Left lung (tissue), 4 donors: ENCODE measurements at regions not wholly inside any gene's neighbourhood (a gene's known extent, or its start where the extent isn't known, plus 50 kb on each side); places are given as distances from the start of the nearest gene placed in this dataset.

ENCODE experiments used
- ATAC-seq: fragments of 200-7000 bp; cut with Tn5 transposase; one replicate; pipeline ENCODE4 v1.9.1; 2020; ENCODE audit warnings: moderate library complexity
- DNase-seq, 4 donors: peaks; one replicate each; pipeline ENCODE4 v3.0.0-alpha.2; 2013 to 2020
- H3K27ac ChIP-seq, 2 donors: fragments of 200-600 bp; sonication (generic) in 1 of 2; one replicate each; pipeline versions ENCODE4 v1.5.0 to v1.8.0; 2020 to 2021
- H3K27me3 ChIP-seq, 2 donors: fragments of 200-600 bp; sonication (generic) in 1 of 2; one replicate each; pipeline versions ENCODE4 v1.5.0 to v1.8.0; 2020 to 2021
- H3K36me3 ChIP-seq, 2 donors: fragments of 200-600 bp; sonication (generic) in 1 of 2; one replicate each; pipeline versions ENCODE4 v1.5.0 to v1.8.0; 2020 to 2021
- H3K4me1 ChIP-seq, 2 donors: fragments of 200-600 bp; one replicate each; pipeline ENCODE4 v1.8.0; 2021
- H3K4me3 ChIP-seq, 2 donors: fragments of 200-600 bp; sonication (generic) in 1 of 2; one replicate each; pipeline versions ENCODE4 v1.5.0 to v1.8.0; 2020 to 2021; ENCODE audit warnings: mild to moderate bottlenecking in 1 of 2
- H3K9me3 ChIP-seq, 2 donors: fragments of 200-600 bp; sonication (generic) in 1 of 2; one replicate each; pipeline versions ENCODE4 v1.5.0 to v1.8.0; 2020 to 2021
- intact Hi-C, 2 donors: fragments of 100-400 bp; cut with DNase I; formaldehyde crosslinking; loops; one replicate each; pipeline versions ENCODE4 v1.11.2 to v1.14.2; 2022
- TF ChIP-seq, protein P1 (sequence below), 2 donors: fragments of 200-600 bp; sonication (generic) in 1 of 2; IDR thresholded peaks; one replicate each; pipeline versions ENCODE4 v1.5.0 to v1.8.0; 2021; ENCODE audit warnings: antibody characterized with exemption in 2 of 2
- donor health status: DM: no; HTN: yes; CAD: no.
- donor health status: DM: no; HTN: no; CAD: no.

DNA sequence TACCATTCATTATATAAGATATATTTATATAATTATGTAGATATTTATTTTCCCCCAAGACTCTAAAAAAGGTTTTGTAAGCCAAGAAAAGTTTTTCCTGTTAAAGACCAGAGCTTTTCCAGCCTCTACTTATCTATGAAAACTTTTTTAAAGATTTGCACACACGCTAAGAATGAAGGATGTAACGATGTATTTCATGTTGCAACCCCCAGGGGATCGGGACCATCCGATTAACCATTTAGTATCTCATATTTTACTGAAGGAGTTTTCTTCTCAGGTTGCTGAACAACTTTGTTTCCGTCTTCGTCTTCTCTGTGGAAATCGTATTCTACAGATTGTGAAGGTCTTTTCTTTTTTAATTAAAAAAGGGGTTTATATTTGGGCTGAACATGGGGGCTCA, 70.0 kb upstream of the SASH1 start:
- H3K4me3 ChIP-seq = no peak overlapping the region
- intact Hi-C loops = no loop called here
- ATAC-seq = no peak
- H3K27me3 ChIP-seq = no peaks in the 10 kb centered on the region
- no peaks in the 10 kb centered on the region for H3K4me1 ChIP-seq
- no peaks in the 10 kb centered on the region for H3K9me3 ChIP-seq
- TF ChIP-seq, protein P1, sequence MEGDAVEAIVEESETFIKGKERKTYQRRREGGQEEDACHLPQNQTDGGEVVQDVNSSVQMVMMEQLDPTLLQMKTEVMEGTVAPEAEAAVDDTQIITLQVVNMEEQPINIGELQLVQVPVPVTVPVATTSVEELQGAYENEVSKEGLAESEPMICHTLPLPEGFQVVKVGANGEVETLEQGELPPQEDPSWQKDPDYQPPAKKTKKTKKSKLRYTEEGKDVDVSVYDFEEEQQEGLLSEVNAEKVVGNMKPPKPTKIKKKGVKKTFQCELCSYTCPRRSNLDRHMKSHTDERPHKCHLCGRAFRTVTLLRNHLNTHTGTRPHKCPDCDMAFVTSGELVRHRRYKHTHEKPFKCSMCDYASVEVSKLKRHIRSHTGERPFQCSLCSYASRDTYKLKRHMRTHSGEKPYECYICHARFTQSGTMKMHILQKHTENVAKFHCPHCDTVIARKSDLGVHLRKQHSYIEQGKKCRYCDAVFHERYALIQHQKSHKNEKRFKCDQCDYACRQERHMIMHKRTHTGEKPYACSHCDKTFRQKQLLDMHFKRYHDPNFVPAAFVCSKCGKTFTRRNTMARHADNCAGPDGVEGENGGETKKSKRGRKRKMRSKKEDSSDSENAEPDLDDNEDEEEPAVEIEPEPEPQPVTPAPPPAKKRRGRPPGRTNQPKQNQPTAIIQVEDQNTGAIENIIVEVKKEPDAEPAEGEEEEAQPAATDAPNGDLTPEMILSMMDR (IDR thresholded peaks at IDR 0.05) = no peak
- H3K36me3 ChIP-seq = no peaks in the 10 kb centered on the region
- DNase-seq = no peak
- H3K27ac ChIP-seq = no peak overlapping the region

DNA sequence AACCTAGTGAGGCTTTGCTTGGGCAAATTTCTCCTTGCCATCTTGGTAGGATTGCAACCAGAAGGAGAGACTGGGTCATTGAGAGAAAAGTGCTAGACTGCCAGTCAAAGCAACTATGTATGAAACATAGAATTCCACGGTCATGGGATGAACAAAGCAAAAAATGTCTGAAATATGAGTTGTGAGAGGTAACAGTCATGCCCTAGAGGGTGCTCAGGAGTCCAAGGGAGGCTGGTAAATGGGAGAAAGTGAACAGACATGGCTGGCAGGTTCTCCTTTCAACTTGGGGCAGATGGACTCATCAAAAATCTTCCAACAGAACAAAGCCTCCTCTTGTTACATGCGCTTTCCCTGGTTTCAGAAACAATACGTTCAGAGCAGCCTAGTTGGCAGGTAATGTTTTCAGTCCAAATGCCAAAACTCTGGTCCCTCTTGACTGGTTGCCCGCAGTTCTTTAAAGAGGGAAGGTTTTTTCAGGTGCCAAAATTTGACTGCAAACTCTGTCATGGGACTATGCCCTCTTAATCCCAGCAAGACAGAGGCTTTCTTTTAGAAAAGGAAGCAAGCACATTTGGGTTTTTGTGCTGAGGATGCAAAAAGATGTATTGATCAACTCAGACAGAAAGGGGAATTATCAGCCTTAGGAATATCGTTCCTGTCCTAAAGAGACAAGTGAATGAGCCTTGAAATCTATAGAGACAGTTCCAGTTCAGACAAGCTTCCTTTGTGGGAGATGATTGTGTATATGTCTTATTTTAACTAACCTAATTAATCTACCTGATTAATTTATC, 68.5 kb upstream of the SASH1 start:
- no peak for ATAC-seq
- Histone ChIP-seq H3K4me1 (no peaks in the 10 kb centered on the region), H3K36me3 (no peaks in the 10 kb centered on the region), H3K27me3 (no peaks in the 10 kb centered on the region), H3K27ac (no peak overlapping the region), H3K4me3 (no peak overlapping the region), H3K9me3 (no peaks in the 10 kb centered on the region)
- intact Hi-C loops = no loop called here
- TF ChIP-seq, protein P1 (IDR thresholded peaks at IDR 0.05) = no peak
- DNase-seq = no peak

DNA sequence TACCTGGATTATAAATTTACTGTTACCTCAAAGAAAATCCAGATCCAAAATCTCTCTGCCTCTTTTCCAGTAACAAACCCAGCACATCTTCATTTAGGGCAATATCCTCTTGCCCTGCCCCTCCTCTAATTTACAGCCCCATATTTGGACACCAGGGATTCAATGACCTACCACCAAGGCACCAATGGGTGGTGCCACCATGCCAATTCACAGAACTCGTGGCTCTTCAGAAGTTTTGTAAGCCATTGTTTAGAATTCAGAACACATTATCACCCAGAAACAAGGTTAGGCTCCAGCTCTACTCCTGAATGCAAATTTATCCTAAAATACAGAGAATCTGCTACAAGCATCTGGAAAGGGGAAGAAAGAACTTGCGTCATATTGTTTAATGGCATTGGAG, 67.8 kb upstream of the SASH1 start:
- H3K4me1 ChIP-seq = no peaks in the 10 kb centered on the region
- DNase-seq (no peak), ATAC-seq (no peak)
- no peaks in the 10 kb centered on the region for H3K36me3 ChIP-seq
- TF ChIP-seq, protein P1 (IDR thresholded peaks at IDR 0.05) = no peak
- intact Hi-C loops = no loop called here
- H3K27me3 ChIP-seq = no peaks in the 10 kb centered on the region
- H3K4me3 ChIP-seq = no peak overlapping the region
- no peak overlapping the region for H3K27ac ChIP-seq
- no peaks in the 10 kb centered on the region for H3K9me3 ChIP-seq

DNA sequence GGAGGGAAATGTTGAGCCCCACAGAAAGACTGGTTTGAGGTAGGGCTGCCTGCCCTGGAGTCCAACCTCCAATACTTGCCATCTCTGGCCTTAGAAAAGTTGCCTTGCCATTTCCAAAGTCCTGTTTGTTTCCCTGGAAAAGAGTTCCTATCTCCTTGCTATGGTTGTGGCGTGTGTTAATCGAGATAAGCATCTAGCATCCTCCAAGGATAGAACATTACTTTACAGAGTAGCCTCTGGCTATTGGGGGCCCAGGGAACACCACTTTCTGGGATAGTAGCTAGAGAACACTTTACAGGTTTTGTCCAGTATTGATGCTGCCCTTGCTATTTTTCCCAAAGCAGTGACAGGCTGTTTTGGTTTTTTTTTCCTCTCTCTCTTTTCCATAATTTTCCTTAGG, 57.4 kb upstream of the SASH1 start:
- no peak overlapping the region for H3K27ac ChIP-seq
- no peaks in the 10 kb centered on the region for H3K36me3 ChIP-seq
- ATAC-seq = no peak
- no peaks in the 10 kb centered on the region for H3K27me3 ChIP-seq
- no peak for DNase-seq
- H3K9me3 ChIP-seq = no peaks in the 10 kb centered on the region
- H3K4me3 ChIP-seq = no peak overlapping the region
- intact Hi-C loops = no loop called here
- no peaks in the 10 kb centered on the region for H3K4me1 ChIP-seq
- TF ChIP-seq, protein P1 (IDR thresholded peaks at IDR 0.05) = no peak

DNA sequence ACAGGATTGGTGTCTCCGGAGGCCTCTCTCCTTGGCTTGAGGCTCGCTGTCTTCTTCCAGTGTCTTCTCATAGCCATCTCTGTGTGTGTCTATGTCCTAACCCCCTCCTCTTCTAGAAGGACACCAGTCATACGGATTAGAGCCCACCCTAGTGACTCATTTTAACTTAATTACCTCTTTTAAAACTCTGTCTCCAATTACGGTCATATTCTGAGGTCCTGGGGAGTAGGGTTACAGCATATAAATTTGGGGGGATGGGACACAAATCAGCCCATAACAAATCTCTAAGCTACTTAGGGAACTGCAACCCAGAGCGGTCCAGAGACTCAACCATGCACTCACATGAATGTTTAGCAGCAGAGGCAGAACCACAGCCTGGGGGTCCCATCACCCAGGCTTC, 56.1 kb upstream of the SASH1 start:
- no peaks in the 10 kb centered on the region for H3K9me3 ChIP-seq
- DNase-seq = no peak
- H3K36me3 ChIP-seq = no peaks in the 10 kb centered on the region
- intact Hi-C loops = no loop called here
- ATAC-seq = no peak
- H3K27me3 ChIP-seq = no peaks in the 10 kb centered on the region
- H3K4me1 ChIP-seq = no peaks in the 10 kb centered on the region
- H3K4me3 ChIP-seq = no peak overlapping the region
- no peak overlapping the region for H3K27ac ChIP-seq
- TF ChIP-seq, protein P1 (IDR thresholded peaks at IDR 0.05) = no peak
